HCT116 (cell line): ENCODE measurements at regions not wholly inside any gene's neighbourhood (a gene's known extent, or its start where the extent isn't known, plus 50 kb on each side); places are given as distances from the start of the nearest gene placed in this dataset.

Source experiments
- ATAC-seq: fragments of 200-7000 bp; cut with Tn5 transposase; 2 replicates; pipeline ENCODE4 v1.9.1; 2020; ENCODE audit warnings: mild to moderate bottlenecking, moderate library complexity
- BruUV-seq: library from RNA; stranded (reverse); fragments of 400-500 nt; replicated peaks from 2 replicates; lab custom pipeline; 2021; lab: Mats Ljungman, UMichigan
- CTCF ChIA-PET: fragments of 300-600 bp; sonication (Branson Sonifier 250); formaldehyde crosslinking; loops from one replicate; lab custom pipeline; 2021; ENCODE audit warnings: antibody characterized with exemption; lab: Charles Lee
- POLR2A ChIA-PET: fragments of 300-600, 350-600 bp; sonication (Branson Sonifier 250); formaldehyde crosslinking; loops from one replicate; lab custom pipeline; 2021; ENCODE audit warnings: antibody characterized with exemption; lab: Charles Lee
- RAD21 ChIA-PET, 2 experiments: fragments of 300-600 bp; sonication (Branson Sonifier 250); formaldehyde crosslinking; loops; one replicate each; lab custom pipeline; 2023; ENCODE audit warnings: low total read pairs in 2 of 2; ENCODE audit not compliant: uncharacterized antibody in 2 of 2, unreplicated experiment in 2 of 2, low non-redundant PET in 1 of 2; lab: Charles Lee
- DNase-seq: peaks from one replicate; pipeline ENCODE4 v3.0.0-alpha.2; 2010; ENCODE audit warnings: low read depth, low spot score
- H2AFZ ChIP-seq: fragments of 200-600 bp; shearing (Covaris generic), sonication (generic); 2 replicates; pipeline ENCODE4 v1.6.1; 2017; ENCODE audit warnings: low read depth, mixed run types, mixed read lengths, antibody characterized with exemption, low read length; ENCODE audit not compliant: poor library complexity, severe bottlenecking
- H3K27ac ChIP-seq: 2 replicates; pipeline ENCODE4 v1.5.1; 2012; ENCODE audit warnings: low read depth, low read length
- H3K27me3 ChIP-seq: fragments of 200-600 bp; sonication (generic); 2 replicates; pipeline ENCODE4 v1.6.1; 2016; ENCODE audit warnings: mixed run types, low read length, mixed read lengths; ENCODE audit not compliant: insufficient read depth
- H3K36me3 ChIP-seq, 2 experiments: fragments of 200-500 bp in 1 of 2; fragments of 200-600 bp in 1 of 2; sonication (Bioruptor generic) in 1 of 2; sonication (generic) in 1 of 2; 2 replicates each; pipeline versions ENCODE4 v1.5.1 to v1.6.1; 2014 to 2016; ENCODE audit warnings: low read length in 2 of 2, inconsistent platforms in 1 of 2, mixed read lengths in 1 of 2, mixed run types in 1 of 2; ENCODE audit not compliant: insufficient read depth in 2 of 2, control insufficient read depth in 1 of 2
- H3K4me1 ChIP-seq, 2 experiments: fragments of 200-600 bp in 1 of 2; sonication (generic) in 1 of 2; 2 replicates each; pipeline versions ENCODE4 v1.5.1 to v1.6.1; 2012 to 2017; ENCODE audit warnings: low read length in 2 of 2, inconsistent platforms in 1 of 2, mild to moderate bottlenecking in 1 of 2, mixed read lengths in 1 of 2, mixed run types in 1 of 2, moderate library complexity in 1 of 2; ENCODE audit not compliant: insufficient read depth in 2 of 2, control insufficient read depth in 1 of 2
- H3K4me2 ChIP-seq: fragments of 200-600 bp; sonication (generic); 2 replicates; pipeline ENCODE4 v1.6.1; 2017; ENCODE audit warnings: mixed run types, low read length, mixed read lengths
- H3K4me3 ChIP-seq, 2 experiments: fragments of 200-600 bp in 1 of 2; sonication (generic) in 1 of 2; replicated peaks in 1 of 2; 2 replicates each; pipeline ENCODE4 v1.5.1; 2011 to 2016; ENCODE audit warnings: low read length in 2 of 2, control low read depth in 1 of 2, low read depth in 1 of 2, mild to moderate bottlenecking in 1 of 2, mixed read lengths in 1 of 2, mixed run types in 1 of 2
- H3K79me2 ChIP-seq: fragments of 200-600 bp; sonication (generic); 2 replicates; pipeline ENCODE4 v1.6.1; 2017; ENCODE audit warnings: mild to moderate bottlenecking, mixed run types, low read length, moderate library complexity, mixed read lengths; ENCODE audit not compliant: insufficient read depth
- H3K9ac ChIP-seq: fragments of 200-600 bp; sonication (generic); 2 replicates; pipeline ENCODE4 v1.6.1; 2016; ENCODE audit warnings: low read length, mixed read lengths
- H3K9me2 ChIP-seq: fragments of 200-600 bp; sonication (generic), shearing (Covaris generic); 2 replicates; pipeline ENCODE4 v1.6.1; 2017; ENCODE audit warnings: mixed run types, mild to moderate bottlenecking, moderate library complexity; ENCODE audit not compliant: insufficient read depth
- H3K9me3 ChIP-seq, 2 experiments: fragments of 200-500 bp in 1 of 2; fragments of 200-600 bp in 1 of 2; sonication (Bioruptor generic) in 1 of 2; sonication (generic) in 1 of 2; 2 replicates each; pipeline ENCODE4 v1.6.1; 2014 to 2017; ENCODE audit warnings: low read length in 2 of 2, mixed read lengths in 2 of 2, inconsistent platforms in 1 of 2, low read depth in 1 of 2, mild to moderate bottlenecking in 1 of 2, mixed run types in 1 of 2, moderate library complexity in 1 of 2; ENCODE audit not compliant: control insufficient read depth in 1 of 2, insufficient read depth in 1 of 2
- H4K20me1 ChIP-seq: fragments of 200-600 bp; sonication (generic), shearing (Covaris generic); 2 replicates; pipeline ENCODE4 v1.6.1; 2017; ENCODE audit warnings: mixed run types, mild to moderate bottlenecking, moderate library complexity; ENCODE audit not compliant: insufficient read depth
- ATF3 ChIP-seq: IDR thresholded peaks from 2 replicates; pipeline ENCODE4 v1.6.1; 2012
- CBX3 ChIP-seq: IDR thresholded peaks from 2 replicates; pipeline ENCODE4 v1.6.1; 2012; ENCODE audit warnings: low read depth
- CEBPB ChIP-seq: IDR thresholded peaks from 2 replicates; pipeline ENCODE4 v1.6.1; 2012; ENCODE audit warnings: low read depth
- EGR1 ChIP-seq: IDR thresholded peaks from 2 replicates; pipeline ENCODE4 v1.6.1; 2012; ENCODE audit warnings: low read depth
- ELF1 ChIP-seq: IDR thresholded peaks from 2 replicates; pipeline ENCODE4 v1.6.1; 2012; ENCODE audit warnings: low read depth, borderline replicate concordance
- EZH2 ChIP-seq: fragments of 200-600 bp; sonication (generic); IDR thresholded peaks from 2 replicates; pipeline ENCODE4 v1.6.1; 2017; ENCODE audit warnings: antibody characterized with exemption, mixed run types
- EZH2phosphoT487 ChIP-seq: fragments of 200-600 bp; IDR thresholded peaks from 2 replicates; pipeline ENCODE4 v1.6.1; 2018; ENCODE audit warnings: antibody characterized with exemption, borderline replicate concordance
- FOSL1 ChIP-seq: IDR thresholded peaks from 2 replicates; pipeline ENCODE4 v1.6.1; 2012; ENCODE audit warnings: low read depth
- JUND ChIP-seq: IDR thresholded peaks from 2 replicates; pipeline ENCODE4 v1.6.1; 2012
- MAX ChIP-seq: IDR thresholded peaks from 2 replicates; pipeline ENCODE4 v1.6.1; 2012
- POLR2A ChIP-seq: IDR thresholded peaks from 2 replicates; pipeline ENCODE4 v1.7.0; 2011; ENCODE audit warnings: borderline replicate concordance; ENCODE audit not compliant: insufficient read depth, insufficient read length; ENCODE audit errors: extremely low read depth
- POLR2AphosphoS5 ChIP-seq: IDR thresholded peaks from 2 replicates; pipeline ENCODE4 v1.6.1; 2011; ENCODE audit warnings: mild to moderate bottlenecking, low read depth, low read length, moderate library complexity
- RAD21 ChIP-seq: IDR thresholded peaks from 2 replicates; pipeline ENCODE4 v1.6.1; 2012; ENCODE audit warnings: low read depth, mild to moderate bottlenecking
- REST ChIP-seq: IDR thresholded peaks from 2 replicates; pipeline ENCODE4 v1.6.1; 2012; ENCODE audit warnings: low read depth
- SIN3A ChIP-seq: IDR thresholded peaks from 2 replicates; pipeline ENCODE4 v1.6.1; 2012; ENCODE audit warnings: low read depth
- SP1 ChIP-seq: IDR thresholded peaks from 2 replicates; pipeline ENCODE4 v1.6.1; 2012; ENCODE audit warnings: low read depth
- TCF7L2 ChIP-seq: IDR thresholded peaks from 2 replicates; pipeline ENCODE4 v1.7.0; 2011; ENCODE audit warnings: borderline replicate concordance, inconsistent platforms; ENCODE audit not compliant: insufficient read depth, insufficient read length; ENCODE audit errors: extremely low read depth
- ZBTB33 ChIP-seq: IDR thresholded peaks from 2 replicates; pipeline ENCODE4 v1.6.1; 2011; ENCODE audit warnings: mild to moderate bottlenecking, low read length, moderate library complexity; ENCODE audit not compliant: insufficient replicate concordance; ENCODE audit errors: extremely low read depth
- intact Hi-C: fragments of 100-400 bp; cut with micrococcal nuclease; formaldehyde crosslinking; loops from 2 replicates; pipeline ENCODE4 v1.10.0; 2022

- H3K9ac ChIP-seq = no peak overlapping the region
- RAD21 ChIA-PET = no interaction called here
- H3K9me2 ChIP-seq = no peaks in the 10 kb centered on the region
- no peak overlapping the region for H3K27ac ChIP-seq
- H4K20me1 ChIP-seq = no peaks in the 10 kb centered on the region
- no peaks in the 10 kb centered on the region for H3K79me2 ChIP-seq
- TF ChIP-seq JUND = no peak
- TF ChIP-seq POLR2AphosphoS5 = no peak
- TF ChIP-seq ZBTB33 = no peak
- TF ChIP-seq ATF3 = no peak
- no peak for TF ChIP-seq EGR1
- no peak for TF ChIP-seq SIN3A
- TF ChIP-seq POLR2A = no peak
- TF ChIP-seq CBX3 = no peak
- no peak for TF ChIP-seq CEBPB
- no peak for TF ChIP-seq TCF7L2
- TF ChIP-seq ELF1 = no peak
- no peak for TF ChIP-seq EZH2phosphoT487
- no peak for TF ChIP-seq REST
- no peak for TF ChIP-seq EZH2
- no peak for TF ChIP-seq SP1
- TF ChIP-seq FOSL1 = no peak
- TF ChIP-seq MAX = no peak
- no peak for TF ChIP-seq RAD21
- no TSS peak for BruUV-seq
- H3K4me1 ChIP-seq = no peaks in the 10 kb centered on the region
- H3K27me3 ChIP-seq = no peaks in the 10 kb centered on the region
- intact Hi-C loops = no loop called here
- POLR2A ChIA-PET = no interaction called here
- CTCF ChIA-PET = no interaction called here
- no peaks in the 10 kb centered on the region for H3K9me3 ChIP-seq
- H3K36me3 ChIP-seq = no peaks in the 10 kb centered on the region
- no peak overlapping the region for H2AFZ ChIP-seq
- no peak overlapping the region for H3K4me2 ChIP-seq
- ATAC-seq (no peak), DNase-seq (no peak)
- no peak overlapping the region for H3K4me3 ChIP-seq
These were observed 235.4 kb downstream of the PCDH20 start for GRCh38 chr13:61180234-61180633.
